COLO668 (cell line): ENCODE measurements at regions not wholly inside any gene's neighbourhood (a gene's known extent, or its start where the extent isn't known, plus 50 kb on each side); places are given as distances from the start of the nearest gene placed in this dataset.

ENCODE experiments used
- DNase-seq: peaks from one replicate; lab custom pipeline; 2025; ENCODE audit not compliant: unreplicated experiment; lab: John Stamatoyannopoulos, UW

- no peak for DNase-seq
Observed at GRCh38 chr1:59051007-59051406, 245.9 kb upstream of the FGGY start.

GRCh38 chr1:59052166-59052590 is 244.7 kb upstream of the FGGY start:
- DNase-seq: no peak

GRCh38 chr1:59054172-59054571 is 242.7 kb upstream of the FGGY start:
- DNase-seq: no peak

- no peak for DNase-seq
Observed at GRCh38 chr1:59055908-59056719, 240.8 kb upstream of the FGGY start.

GRCh38 chr1:59057211-59057694 is 239.6 kb upstream of the FGGY start:
- peak; percentile 63 for DNase-seq

DNA sequence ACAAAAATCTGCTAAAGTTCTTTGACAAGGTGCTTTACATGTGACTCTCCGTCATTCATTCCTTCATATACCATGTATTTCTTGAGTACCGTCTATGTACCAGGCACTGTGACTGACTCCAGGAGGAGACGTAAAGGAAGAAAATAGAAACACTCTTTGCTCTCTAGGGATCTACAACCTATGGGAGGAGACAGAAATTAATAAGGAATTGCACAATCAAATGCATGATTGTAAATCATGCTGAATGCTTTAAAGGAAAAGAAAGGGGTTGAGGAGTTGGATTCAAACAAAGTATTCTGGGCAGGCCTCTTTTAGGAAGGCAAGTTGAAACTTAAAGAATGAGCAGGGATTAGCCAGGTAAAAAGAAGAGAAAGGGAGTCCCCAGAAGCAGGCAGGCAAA is 239.1 kb upstream of the FGGY start:
- no peak for DNase-seq

DNA sequence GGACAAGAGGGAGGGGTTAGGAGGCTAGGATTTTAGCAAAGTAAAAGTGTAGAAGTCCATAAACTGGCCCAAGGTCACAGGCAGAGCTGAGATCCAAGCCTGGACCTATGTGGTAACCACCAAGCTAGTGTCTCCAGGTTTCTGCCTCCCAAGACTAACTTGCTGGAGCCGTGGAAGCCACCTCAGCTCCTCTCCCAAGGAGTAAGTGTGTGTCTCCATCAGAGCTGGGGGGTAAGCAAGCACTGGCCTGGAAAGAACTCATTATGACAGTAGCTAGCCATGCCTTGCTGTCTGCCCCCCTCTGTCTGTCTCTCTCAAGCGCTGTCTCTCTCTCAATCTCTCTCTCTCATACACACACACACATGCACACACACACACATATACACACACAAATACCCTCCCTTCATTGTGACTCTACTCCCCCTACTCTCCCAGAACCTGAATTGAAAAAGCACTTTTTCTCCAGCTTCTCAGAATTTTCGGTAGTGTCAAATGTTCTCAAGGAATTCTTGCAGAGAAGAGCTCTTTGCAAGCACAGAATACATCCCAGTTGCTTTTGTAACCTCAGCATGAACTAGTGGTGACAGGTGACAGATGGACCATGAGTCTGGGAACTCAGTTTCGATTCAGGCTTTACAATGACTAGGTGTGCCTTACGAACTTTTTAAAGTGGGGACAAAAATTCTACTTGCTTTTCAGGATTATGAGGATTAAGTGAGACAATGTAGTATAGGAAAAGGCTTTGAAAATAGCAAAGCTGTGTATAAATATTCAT is 238.0 kb upstream of the FGGY start:
- DNase-seq: no peak

GRCh38 chr1:59061876-59062275 is 235.0 kb upstream of the FGGY start:
- DNase-seq: no peak

- DNase-seq: no peak
Observed at GRCh38 chr1:59062743-59063142, 234.2 kb upstream of the FGGY start.

DNA sequence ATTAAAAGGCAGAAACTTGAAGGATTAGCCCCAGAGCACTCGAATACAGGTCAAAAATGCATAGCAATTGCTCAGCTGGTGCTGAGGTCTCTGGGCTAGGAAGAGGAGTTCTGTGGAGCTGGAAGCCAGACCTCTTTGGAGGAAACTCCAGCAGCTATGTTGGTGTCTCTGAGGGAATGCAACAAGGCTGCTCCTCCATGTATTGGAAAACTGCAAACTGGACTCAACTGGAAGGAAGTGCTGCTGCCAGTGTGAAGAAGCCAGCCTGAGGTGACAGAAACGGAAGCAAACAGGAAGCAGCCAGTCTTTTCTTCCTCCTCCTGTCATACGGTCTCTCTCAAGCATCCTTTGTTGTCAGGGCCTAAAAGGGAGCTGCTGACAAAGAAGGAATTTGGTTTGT is 233.4 kb upstream of the FGGY start:
- DNase-seq: no peak

- DNase-seq: no peak
Observed at GRCh38 chr1:59064592-59064991, 232.3 kb upstream of the FGGY start.

GRCh38 chr1:59066236-59066635 is 230.7 kb upstream of the FGGY start:
- no peak for DNase-seq

GRCh38 chr1:59070610-59071009 is 226.3 kb upstream of the FGGY start:
- no peak for DNase-seq

GRCh38 chr1:59071289-59071688 is 225.6 kb upstream of the FGGY start:
- DNase-seq: peak; percentile 81

- no peak for DNase-seq
Observed at GRCh38 chr1:59071876-59072582, 224.9 kb upstream of the FGGY start.

GRCh38 chr1:59072583-59072947 is 224.3 kb upstream of the FGGY start:
- DNase-seq: peak; percentile 33

DNA sequence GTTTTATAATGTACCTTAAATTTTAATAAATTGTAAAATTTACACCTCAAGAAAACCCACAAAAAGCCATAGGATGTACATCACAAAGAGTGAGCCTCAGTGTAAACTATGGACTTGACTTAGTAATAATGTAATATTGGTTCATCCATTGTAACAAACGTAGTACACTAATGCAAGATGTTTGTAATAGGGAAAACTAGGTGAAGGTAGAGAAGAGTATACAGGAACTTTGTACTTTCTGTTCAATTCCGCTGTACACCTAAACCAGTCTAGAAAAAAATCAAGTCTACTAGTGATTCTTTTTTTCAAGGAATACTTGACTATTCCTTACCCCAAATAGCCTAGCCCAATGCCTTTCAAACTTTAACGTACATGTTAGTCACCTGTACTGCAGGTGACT is 222.3 kb upstream of the FGGY start:
- no peak for DNase-seq

DNA sequence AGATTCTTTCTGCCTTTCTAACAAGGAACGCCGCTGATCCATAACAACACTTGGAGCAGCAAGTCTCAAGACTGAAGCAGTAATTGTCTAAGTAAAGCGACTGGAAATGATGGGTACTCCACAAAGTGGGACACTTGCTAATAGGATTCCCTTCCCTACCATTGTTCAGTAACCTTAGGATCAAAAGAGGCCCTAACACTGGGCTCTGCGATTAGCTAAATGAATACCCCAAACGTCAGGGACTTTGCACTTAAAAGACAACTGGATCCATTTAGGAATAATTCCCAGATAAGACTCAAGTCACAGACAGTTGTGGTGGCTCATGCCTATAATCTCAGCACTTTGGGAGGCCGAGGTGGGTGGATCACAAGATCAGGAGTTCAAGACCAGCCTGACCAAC is 221.9 kb upstream of the FGGY start:
- no peak for DNase-seq

GRCh38 chr1:59076612-59077011 is 220.3 kb upstream of the FGGY start:
- no peak for DNase-seq

DNA sequence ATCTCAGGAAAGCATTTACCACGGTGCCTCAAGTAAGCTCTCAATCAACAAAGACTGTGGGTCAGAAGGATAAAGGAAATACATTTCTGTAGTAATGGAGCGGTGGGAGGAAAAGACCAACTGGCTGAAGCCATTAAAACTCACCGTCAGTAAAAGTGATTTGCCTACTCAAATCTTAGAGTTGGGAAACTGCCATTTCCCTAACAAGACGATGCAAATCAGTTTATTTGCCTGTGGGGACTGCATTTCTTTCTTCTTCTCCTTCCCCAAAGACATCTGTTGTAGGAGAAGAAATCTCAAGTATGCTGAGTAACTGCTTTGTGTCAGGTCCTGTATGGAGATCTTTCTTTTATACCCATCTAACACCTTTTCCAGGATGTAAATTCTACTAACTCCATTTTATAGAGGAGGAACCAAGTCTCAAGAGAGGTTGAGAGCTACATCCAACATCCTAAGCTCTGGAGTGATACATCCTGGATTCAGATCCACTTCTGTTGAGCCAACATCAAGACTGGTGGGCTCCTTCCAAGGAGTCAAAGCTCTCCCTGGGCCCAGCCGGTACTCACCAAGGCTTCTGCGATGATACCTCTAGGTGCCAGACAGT is 219.3 kb upstream of the FGGY start:
- no peak for DNase-seq

GRCh38 chr1:59078070-59078800 is 218.7 kb upstream of the FGGY start:
- DNase-seq: no peak
